Fibroblast of skin of back (primary cell): ENCODE measurements at regions not wholly inside any gene's neighbourhood (a gene's known extent, or its start where the extent isn't known, plus 50 kb on each side); places are given as distances from the start of the nearest gene placed in this dataset.
A peak's percentile ranks its signal among the peaks of the same experiment; 100 is the strongest.

ENCODE experiments used
- DNase-seq: peaks from one replicate; pipeline ENCODE4 v3.0.0-alpha.2; 2013

GRCh38 chr21:28641731-28642130 is 350.9 kb downstream of the LTN1 start:
- no peak for DNase-seq

GRCh38 chr21:28640326-28640725 is 352.4 kb downstream of the LTN1 start:
- DNase-seq: no peak

- DNase-seq: no peak
These were observed 352.9 kb downstream of the LTN1 start for GRCh38 chr21:28639737-28640136.

- DNase-seq: peak; percentile 98
These were observed 355.7 kb downstream of the LTN1 start for GRCh38 chr21:28636752-28637691.

GRCh38 chr21:28635541-28635940 is 357.1 kb downstream of the LTN1 start:
- DNase-seq: no peak

- peak; percentile 93 for DNase-seq
These were observed 358.7 kb downstream of the LTN1 start for GRCh38 chr21:28633839-28634555.

GRCh38 chr21:28632755-28633408 is 359.8 kb downstream of the LTN1 start:
- peak; percentile 87 for DNase-seq

- DNase-seq: no peak
These were observed 365.0 kb downstream of the LTN1 start for GRCh38 chr21:28627691-28628090.

GRCh38 chr21:28627261-28627660 is 365.4 kb downstream of the LTN1 start:
- no peak for DNase-seq

GRCh38 chr21:28624626-28625025 is 368.1 kb downstream of the LTN1 start:
- no peak for DNase-seq

- no peak for DNase-seq
These were observed 375.4 kb downstream of the LTN1 start for GRCh38 chr21:28617300-28617699.

GRCh38 chr21:28615276-28615675 is 377.4 kb downstream of the LTN1 start:
- DNase-seq: peak; percentile 93

GRCh38 chr21:28614791-28615190 is 377.9 kb downstream of the LTN1 start:
- peak; percentile 77 for DNase-seq

GRCh38 chr21:28608646-28609045 is 384.0 kb downstream of the LTN1 start:
- DNase-seq: no peak

GRCh38 chr21:28607545-28607944 is 385.1 kb downstream of the LTN1 start:
- no peak for DNase-seq

GRCh38 chr21:28604946-28605537 is 387.6 kb downstream of the LTN1 start:
- no peak for DNase-seq

GRCh38 chr21:28602546-28602945 is 390.1 kb downstream of the LTN1 start:
- no peak for DNase-seq

- no peak for DNase-seq
These were observed 394.5 kb downstream of the LTN1 start for GRCh38 chr21:28598214-28598613.

- peak; percentile 38 for DNase-seq
These were observed 400.3 kb downstream of the LTN1 start for GRCh38 chr21:28592205-28592865.

- no peak for DNase-seq
These were observed 402.0 kb downstream of the LTN1 start for GRCh38 chr21:28590676-28591075.

- no peak for DNase-seq
These were observed 402.7 kb downstream of the LTN1 start for GRCh38 chr21:28590026-28590425.

GRCh38 chr21:28588997-28589396 is 403.7 kb downstream of the LTN1 start:
- no peak for DNase-seq
